Osteocyte (in vitro differentiated cells): ENCODE measurements at regions not wholly inside any gene's neighbourhood (a gene's known extent, or its start where the extent isn't known, plus 50 kb on each side); places are given as distances from the start of the nearest gene placed in this dataset.
"Not testable (repeated sequence)": the region's sequence is repeated elsewhere in the genome, so short reads cannot be mapped to it uniquely, and the experiment has no call there.

Experiments used
- DNase-seq: peaks from one replicate; pipeline ENCODE4 v3.0.0; 2021; ENCODE audit warnings: mixed read lengths; ENCODE audit not compliant: unreplicated experiment; ENCODE audit errors: extremely low spot score
- H3K27ac Mint-ChIP-seq: one replicate; pipeline ENCODE4 v1.8.0; 2021; ENCODE audit warnings: mild to moderate bottlenecking, mixed read lengths; ENCODE audit not compliant: unreplicated experiment
- H3K27me3 Mint-ChIP-seq: one replicate; pipeline ENCODE4 v1.8.0; 2021; ENCODE audit warnings: mixed read lengths; ENCODE audit not compliant: unreplicated experiment
- H3K36me3 Mint-ChIP-seq: one replicate; pipeline ENCODE4 v1.8.0; 2021; ENCODE audit warnings: mixed read lengths; ENCODE audit not compliant: unreplicated experiment
- H3K4me1 Mint-ChIP-seq: one replicate; pipeline ENCODE4 v1.8.0; 2021; ENCODE audit warnings: mixed read lengths; ENCODE audit not compliant: unreplicated experiment
- H3K4me3 Mint-ChIP-seq: one replicate; pipeline ENCODE4 v1.8.0; 2021; ENCODE audit warnings: mild to moderate bottlenecking, moderate library complexity, mixed read lengths; ENCODE audit not compliant: unreplicated experiment
- H3K9me3 Mint-ChIP-seq: one replicate; pipeline ENCODE4 v1.8.0; 2021; ENCODE audit warnings: mixed read lengths; ENCODE audit not compliant: unreplicated experiment
- TF ChIP-seq, protein P1 (sequence below): fragments of 200-600 bp; sonication (generic); IDR thresholded peaks from 2 replicates; pipeline ENCODE4 v1.5.0; 2021; ENCODE audit warnings: antibody characterized with exemption, mild to moderate bottlenecking, moderate library complexity

DNA sequence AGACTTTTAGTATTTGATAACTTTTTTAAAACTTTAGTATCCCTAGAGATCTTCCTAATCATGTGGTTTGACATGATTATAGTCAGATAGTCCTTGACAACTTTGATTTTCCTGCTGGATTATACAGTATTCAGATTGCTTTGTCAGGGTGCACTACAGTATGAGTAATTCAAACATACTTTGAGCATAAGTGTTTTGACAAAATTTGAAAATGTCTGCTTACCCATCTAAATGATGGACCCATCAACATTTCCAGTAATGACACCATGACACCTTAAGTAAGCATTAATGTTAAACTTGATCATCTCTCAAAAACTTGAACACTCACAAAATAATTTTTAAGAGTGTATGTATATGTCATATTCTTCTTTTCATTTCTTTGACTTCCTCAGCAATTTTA is 514.5 kb upstream of the SMIM31 start:
- Mint-ChIP-seq H3K27ac (no peak overlapping the region), H3K4me3 (no peak overlapping the region), H3K36me3 (no peaks in the 10 kb centered on the region), H3K4me1 (peaks cover 4% of the 10 kb centered on the region), H3K27me3 (no peaks in the 10 kb centered on the region), H3K9me3 (no peaks in the 10 kb centered on the region)
- TF ChIP-seq, protein P1, sequence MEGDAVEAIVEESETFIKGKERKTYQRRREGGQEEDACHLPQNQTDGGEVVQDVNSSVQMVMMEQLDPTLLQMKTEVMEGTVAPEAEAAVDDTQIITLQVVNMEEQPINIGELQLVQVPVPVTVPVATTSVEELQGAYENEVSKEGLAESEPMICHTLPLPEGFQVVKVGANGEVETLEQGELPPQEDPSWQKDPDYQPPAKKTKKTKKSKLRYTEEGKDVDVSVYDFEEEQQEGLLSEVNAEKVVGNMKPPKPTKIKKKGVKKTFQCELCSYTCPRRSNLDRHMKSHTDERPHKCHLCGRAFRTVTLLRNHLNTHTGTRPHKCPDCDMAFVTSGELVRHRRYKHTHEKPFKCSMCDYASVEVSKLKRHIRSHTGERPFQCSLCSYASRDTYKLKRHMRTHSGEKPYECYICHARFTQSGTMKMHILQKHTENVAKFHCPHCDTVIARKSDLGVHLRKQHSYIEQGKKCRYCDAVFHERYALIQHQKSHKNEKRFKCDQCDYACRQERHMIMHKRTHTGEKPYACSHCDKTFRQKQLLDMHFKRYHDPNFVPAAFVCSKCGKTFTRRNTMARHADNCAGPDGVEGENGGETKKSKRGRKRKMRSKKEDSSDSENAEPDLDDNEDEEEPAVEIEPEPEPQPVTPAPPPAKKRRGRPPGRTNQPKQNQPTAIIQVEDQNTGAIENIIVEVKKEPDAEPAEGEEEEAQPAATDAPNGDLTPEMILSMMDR = no peak
- no peak for DNase-seq

- Mint-ChIP-seq H3K4me3 (no peak overlapping the region), H3K36me3 (no peaks in the 10 kb centered on the region), H3K27ac (no peak overlapping the region), H3K9me3 (no peaks in the 10 kb centered on the region), H3K27me3 (no peaks in the 10 kb centered on the region), H3K4me1 (peaks cover 4% of the 10 kb centered on the region)
- TF ChIP-seq, protein P1 = no peak
- no peak for DNase-seq
These were observed 514.0 kb upstream of the SMIM31 start for GRCh38 chr4:164239976-164240375.

GRCh38 chr4:164251257-164251656 is 502.7 kb upstream of the SMIM31 start:
- Mint-ChIP-seq H3K27me3 (no peaks in the 10 kb centered on the region), H3K4me3 (no peak overlapping the region), H3K9me3 (no peaks in the 10 kb centered on the region), H3K36me3 (no peaks in the 10 kb centered on the region), H3K27ac (no peak overlapping the region), H3K4me1 (peaks cover 2% of the 10 kb centered on the region)
- no peak for DNase-seq
- TF ChIP-seq, protein P1 = no peak

GRCh38 chr4:164252286-164252685 is 501.6 kb upstream of the SMIM31 start:
- Mint-ChIP-seq H3K4me1 (peaks cover 2% of the 10 kb centered on the region), H3K9me3 (no peaks in the 10 kb centered on the region), H3K27ac (no peak overlapping the region), H3K36me3 (no peaks in the 10 kb centered on the region), H3K27me3 (no peaks in the 10 kb centered on the region), H3K4me3 (no peak overlapping the region)
- DNase-seq = no peak
- TF ChIP-seq, protein P1 = no peak

- H3K27ac Mint-ChIP-seq = no peak overlapping the region
- no peak overlapping the region for H3K4me3 Mint-ChIP-seq
- no peak for DNase-seq
- H3K9me3 Mint-ChIP-seq = no peaks in the 10 kb centered on the region
- no peaks in the 10 kb centered on the region for H3K27me3 Mint-ChIP-seq
- H3K36me3 Mint-ChIP-seq = no peaks in the 10 kb centered on the region
- TF ChIP-seq, protein P1 = no peak
- no peaks in the 10 kb centered on the region for H3K4me1 Mint-ChIP-seq
These were observed 492.1 kb upstream of the SMIM31 start for GRCh38 chr4:164261831-164262230.

- H3K4me1 Mint-ChIP-seq, H3K4me3 Mint-ChIP-seq, H3K36me3 Mint-ChIP-seq, H3K27me3 Mint-ChIP-seq, H3K27ac Mint-ChIP-seq, H3K9me3 Mint-ChIP-seq, DNase-seq: not testable (repeated sequence)
These were observed 491.4 kb upstream of the SMIM31 start for GRCh38 chr4:164262508-164262907.

DNA sequence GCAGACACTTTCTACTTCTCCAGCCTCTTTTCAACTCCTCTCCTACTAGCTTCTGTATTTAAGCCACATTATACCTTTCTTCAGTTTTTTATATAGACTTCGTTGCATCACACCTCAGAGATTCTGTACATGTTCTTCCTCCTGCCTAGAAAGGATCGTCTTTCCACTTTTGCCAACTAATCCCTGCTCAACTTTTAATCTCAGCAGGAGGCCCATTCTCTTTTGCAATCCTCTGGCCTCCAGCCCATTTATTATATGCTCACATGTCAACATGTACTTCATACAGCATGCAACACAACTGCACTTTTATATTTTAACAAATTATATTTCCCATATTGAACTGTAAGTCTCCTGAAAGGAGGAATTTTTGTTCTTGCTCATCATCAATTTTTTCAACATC is 476.5 kb upstream of the SMIM31 start:
- not testable (repeated sequence) for H3K36me3 Mint-ChIP-seq, DNase-seq, H3K4me1 Mint-ChIP-seq, H3K9me3 Mint-ChIP-seq, H3K27me3 Mint-ChIP-seq, H3K27ac Mint-ChIP-seq, H3K4me3 Mint-ChIP-seq
